ENCODE measurements at regions not wholly inside any gene's neighbourhood (a gene's known extent, or its start where the extent isn't known, plus 50 kb on each side); places are given as distances from the start of the nearest gene placed in this dataset.

DNA sequence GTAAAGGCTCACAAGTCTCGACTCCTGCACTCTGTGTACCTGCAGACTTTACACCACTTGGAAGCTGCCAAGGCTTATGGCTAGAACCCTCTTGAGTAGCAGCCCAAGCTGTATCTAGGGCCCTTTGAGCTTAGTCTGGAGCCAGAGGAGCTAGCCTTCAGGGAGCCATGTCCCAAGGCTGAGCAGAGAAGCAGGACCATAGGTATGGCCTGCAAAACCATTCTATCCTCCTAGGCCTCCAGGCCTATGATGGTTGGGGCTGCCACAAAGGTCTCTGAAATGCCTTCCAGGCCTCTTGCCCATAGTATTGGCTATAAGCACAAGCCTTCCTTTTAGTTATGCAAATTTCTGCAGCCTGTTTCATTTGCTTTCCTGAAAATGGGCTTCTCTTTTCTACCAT lies 380.7 kb upstream of the CPXCR1 start:
- POLR2A ChIA-PET: no interaction called here
- Mint-ChIP-seq H3K4me1 (no peaks in the 10 kb centered on the region), H3K9me3 (peaks cover 3% of the 10 kb centered on the region), H3K4me3 (no peak overlapping the region), H3K27ac (no peak overlapping the region), H3K27me3 (no peaks in the 10 kb centered on the region), H3K36me3 (ENCODE audit: low read depth) (no peaks in the 10 kb centered on the region)
- DNase-seq: no peak
- CTCF ChIA-PET: no interaction called here

GRCh38 chrX:88378406-88378805 lies 368.6 kb upstream of the CPXCR1 start:
- CTCF ChIA-PET: no interaction called here
- DNase-seq: no peak
- H3K36me3 Mint-ChIP-seq (ENCODE audit: low read depth): no peaks in the 10 kb centered on the region
- peaks cover 2% of the 10 kb centered on the region for H3K9me3 Mint-ChIP-seq
- POLR2A ChIA-PET: no interaction called here
- H3K27me3 Mint-ChIP-seq: no peaks in the 10 kb centered on the region
- H3K4me1 Mint-ChIP-seq: no peaks in the 10 kb centered on the region
- H3K27ac Mint-ChIP-seq: no peak overlapping the region
- no peak overlapping the region for H3K4me3 Mint-ChIP-seq

GRCh38 chrX:88397551-88397950 lies 349.5 kb upstream of the CPXCR1 start:
- Mint-ChIP-seq H3K36me3 (ENCODE audit: low read depth) (no peaks in the 10 kb centered on the region), H3K27ac (no peak overlapping the region), H3K9me3 (no peaks in the 10 kb centered on the region), H3K4me1 (no peaks in the 10 kb centered on the region), H3K27me3 (no peaks in the 10 kb centered on the region), H3K4me3 (no peak overlapping the region)
- CTCF ChIA-PET: no interaction called here
- no peak for DNase-seq
- POLR2A ChIA-PET: no interaction called here

- peaks cover 2% of the 10 kb centered on the region for H3K9me3 Mint-ChIP-seq
- no peak overlapping the region for H3K4me3 Mint-ChIP-seq
- no peak overlapping the region for H3K27ac Mint-ChIP-seq
- no peaks in the 10 kb centered on the region for H3K27me3 Mint-ChIP-seq
- no peak for DNase-seq
- POLR2A ChIA-PET: no interaction called here
- CTCF ChIA-PET: no interaction called here
- H3K4me1 Mint-ChIP-seq: no peaks in the 10 kb centered on the region
- no peaks in the 10 kb centered on the region for H3K36me3 Mint-ChIP-seq (ENCODE audit: low read depth)
Observed at GRCh38 chrX:88416002-88416401, 331.0 kb upstream of the CPXCR1 start.

DNA sequence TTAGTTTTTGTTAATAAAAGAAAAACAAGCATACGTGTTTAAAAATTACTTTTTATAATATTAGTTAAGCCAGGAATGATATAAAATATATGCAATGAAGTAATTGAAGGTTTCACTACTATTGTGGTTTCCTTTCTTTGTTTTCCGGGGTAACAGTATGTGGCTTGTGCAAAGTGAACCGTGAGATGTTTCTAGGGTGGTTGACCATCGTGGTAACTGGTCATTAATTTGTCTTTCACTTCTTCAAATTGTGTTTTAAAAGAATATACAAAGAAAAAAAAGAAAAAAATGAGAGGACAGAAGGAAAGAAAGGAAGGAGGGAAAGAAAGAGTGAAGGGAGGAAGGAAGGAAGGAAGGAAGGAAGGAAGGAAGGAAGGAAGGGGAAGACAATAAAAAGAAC lies 330.1 kb upstream of the CPXCR1 start:
- Mint-ChIP-seq H3K27me3 (no peaks in the 10 kb centered on the region), H3K9me3 (peaks cover 2% of the 10 kb centered on the region), H3K4me3 (no peak overlapping the region), H3K36me3 (ENCODE audit: low read depth) (no peaks in the 10 kb centered on the region), H3K4me1 (no peaks in the 10 kb centered on the region), H3K27ac (no peak overlapping the region)
- ChIA-PET CTCF (no interaction called here), POLR2A (no interaction called here)
- no peak for DNase-seq

DNA sequence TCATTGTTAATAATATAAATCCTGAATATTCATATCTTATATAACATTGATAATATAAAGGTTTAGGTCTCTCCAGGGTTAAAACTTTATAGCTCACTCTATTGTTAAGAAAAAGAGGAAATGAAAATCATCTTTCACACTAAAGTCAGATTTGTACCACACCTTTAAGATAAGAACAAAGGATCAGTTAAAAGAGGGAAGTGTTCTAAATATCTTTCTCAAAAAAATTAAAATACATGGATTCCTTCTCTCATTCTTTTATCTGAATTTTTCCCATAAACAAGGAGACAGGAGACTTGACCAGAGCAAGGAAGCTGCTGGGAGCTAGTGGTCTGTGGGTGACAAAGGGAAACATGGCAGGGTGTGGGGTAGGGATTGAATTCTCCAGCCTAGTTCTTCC lies 323.0 kb upstream of the CPXCR1 start:
- no peaks in the 10 kb centered on the region for H3K4me1 Mint-ChIP-seq
- no peaks in the 10 kb centered on the region for H3K27me3 Mint-ChIP-seq
- ChIA-PET CTCF (no interaction called here), POLR2A (no interaction called here)
- no peak overlapping the region for H3K4me3 Mint-ChIP-seq
- DNase-seq: no peak
- H3K9me3 Mint-ChIP-seq: no peaks in the 10 kb centered on the region
- H3K27ac Mint-ChIP-seq: no peak overlapping the region
- no peaks in the 10 kb centered on the region for H3K36me3 Mint-ChIP-seq (ENCODE audit: low read depth)

DNA sequence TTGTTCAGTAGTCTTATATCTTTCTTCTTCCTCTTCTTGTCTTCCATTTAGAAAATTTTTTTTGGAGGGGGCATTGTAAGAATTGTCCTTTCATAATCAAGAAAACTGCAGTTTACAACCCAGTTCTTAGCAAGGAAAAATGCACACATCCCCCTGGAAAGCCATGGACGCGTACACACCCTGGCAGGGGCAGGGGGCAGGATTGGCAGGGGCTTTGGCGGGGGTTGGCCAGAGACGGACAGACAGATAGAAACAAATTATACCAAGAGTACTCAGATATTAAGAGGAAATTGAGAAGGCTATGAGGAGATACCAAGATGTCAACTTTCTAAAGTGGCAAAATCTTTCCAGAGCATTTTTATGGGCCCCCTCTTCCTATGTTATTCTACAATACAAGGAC lies 322.5 kb upstream of the CPXCR1 start:
- H3K4me1 Mint-ChIP-seq: no peaks in the 10 kb centered on the region
- no peaks in the 10 kb centered on the region for H3K9me3 Mint-ChIP-seq
- ChIA-PET POLR2A (no interaction called here), CTCF (no interaction called here)
- H3K27ac Mint-ChIP-seq: no peak overlapping the region
- no peak overlapping the region for H3K4me3 Mint-ChIP-seq
- H3K27me3 Mint-ChIP-seq: no peaks in the 10 kb centered on the region
- H3K36me3 Mint-ChIP-seq (ENCODE audit: low read depth): no peaks in the 10 kb centered on the region
- DNase-seq: no peak

- ChIA-PET POLR2A (no interaction called here), CTCF (no interaction called here)
- no peaks in the 10 kb centered on the region for H3K4me1 Mint-ChIP-seq
- H3K4me3 Mint-ChIP-seq: no peak overlapping the region
- no peaks in the 10 kb centered on the region for H3K9me3 Mint-ChIP-seq
- no peak overlapping the region for H3K27ac Mint-ChIP-seq
- DNase-seq: no peak
- no peaks in the 10 kb centered on the region for H3K36me3 Mint-ChIP-seq (ENCODE audit: low read depth)
- H3K27me3 Mint-ChIP-seq: no peaks in the 10 kb centered on the region
Observed at GRCh38 chrX:88425739-88426138, 321.3 kb upstream of the CPXCR1 start.

DNA sequence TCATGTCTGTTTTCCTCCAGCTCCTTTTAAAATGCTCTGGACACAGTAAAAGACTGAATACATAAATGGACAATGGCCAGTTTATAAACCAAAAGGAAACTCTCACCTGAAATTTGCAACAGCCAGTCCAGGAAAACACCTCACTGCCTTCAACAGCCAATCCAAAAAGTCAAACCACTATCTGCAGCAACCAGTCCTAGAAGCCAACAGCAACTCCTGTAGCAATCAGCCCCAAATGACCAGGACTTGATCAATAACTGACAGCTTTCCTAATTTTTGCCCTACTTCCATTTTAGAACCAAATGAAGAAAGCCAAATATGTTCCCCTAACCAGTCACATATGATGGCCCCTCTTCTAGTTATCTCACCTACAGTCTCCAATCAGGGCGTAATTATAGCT lies 309.5 kb upstream of the CPXCR1 start:
- Mint-ChIP-seq H3K36me3 (ENCODE audit: low read depth) (no peaks in the 10 kb centered on the region), H3K9me3 (no peaks in the 10 kb centered on the region)
- DNase-seq: no peak

DNA sequence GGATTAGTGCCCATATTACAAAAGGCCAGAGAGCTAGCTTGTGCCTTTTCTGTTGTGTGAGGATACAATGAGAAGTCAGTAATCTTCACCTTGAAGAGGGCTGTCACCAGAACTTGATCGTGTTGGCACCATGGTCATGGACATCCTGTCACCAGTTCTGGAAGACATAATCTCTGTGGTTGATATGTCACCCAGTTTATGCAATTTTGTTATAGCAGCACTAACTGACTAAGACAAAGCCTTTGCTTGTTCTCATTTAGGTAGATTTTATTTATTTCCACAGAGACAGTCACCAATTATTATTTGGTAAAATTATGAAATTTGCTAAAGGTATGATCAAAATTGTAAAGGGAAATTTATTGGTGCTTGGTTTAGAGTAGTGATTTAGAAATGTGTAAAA lies 308.8 kb upstream of the CPXCR1 start:
- CTCF ChIA-PET: interaction anchor here (0.6 kb wide), 1 partner anchor 39 kb away, joined by 3 read pairs; no protein-coding TSS in a partner anchor

More for the DNA sequence above, 309.5 kb upstream of the CPXCR1 start:
- Mint-ChIP-seq H3K4me1 (no peaks in the 10 kb centered on the region), H3K27me3 (no peaks in the 10 kb centered on the region), H3K4me3 (no peak overlapping the region), H3K27ac (no peak overlapping the region)
- CTCF ChIA-PET: no interaction called here
- POLR2A ChIA-PET: no interaction called here

GRCh38 chrX:88439935-88440334 lies 307.1 kb upstream of the CPXCR1 start:
- ChIA-PET POLR2A (no interaction called here), CTCF (no interaction called here)
- Mint-ChIP-seq H3K27ac (no peak overlapping the region), H3K27me3 (no peaks in the 10 kb centered on the region), H3K36me3 (ENCODE audit: low read depth) (no peaks in the 10 kb centered on the region), H3K4me3 (no peak overlapping the region), H3K4me1 (no peaks in the 10 kb centered on the region), H3K9me3 (no peaks in the 10 kb centered on the region)
- no peak for DNase-seq

More for the DNA sequence above, 308.8 kb upstream of the CPXCR1 start:
- POLR2A ChIA-PET: no interaction called here
- no peaks in the 10 kb centered on the region for H3K4me1 Mint-ChIP-seq
- no peaks in the 10 kb centered on the region for H3K9me3 Mint-ChIP-seq
- no peak overlapping the region for H3K4me3 Mint-ChIP-seq
- no peaks in the 10 kb centered on the region for H3K27me3 Mint-ChIP-seq
- no peak overlapping the region for H3K27ac Mint-ChIP-seq
- DNase-seq: no peak
- H3K36me3 Mint-ChIP-seq (ENCODE audit: low read depth): no peaks in the 10 kb centered on the region

Measured in activated CD4-positive, alpha-beta T cell treated with anti-CD3 and anti-CD28 coated beads, Interleukin-2, amount 10 ng/mL, durations not matched to agents 7 days and 5 days (primary cell).